ENCODE measurements at regions not wholly inside any gene's neighbourhood (a gene's known extent, or its start where the extent isn't known, plus 50 kb on each side); places are given as distances from the start of the nearest gene placed in this dataset.
"Not testable (repeated sequence)": the region's sequence is repeated elsewhere in the genome, so short reads cannot be mapped to it uniquely, and the experiment has no call there.

- no peak for DNase-seq (ENCODE audit: low read depth)
- no peak overlapping the region for H3K4me3 ChIP-seq (ENCODE audit: low read length)
Observed at GRCh38 chr3:22731901-22732300, 471.2 kb upstream of the UBE2E2 start.

GRCh38 chr3:22732641-22733040 lies 470.5 kb upstream of the UBE2E2 start:
- DNase-seq (ENCODE audit: low read depth), result no peak
- TF ChIP-seq CTCF (conservative IDR thresholded peaks at IDR 0.05; ENCODE audit: low read depth, low read length), result no peak
- no peak overlapping the region for H3K4me3 ChIP-seq (ENCODE audit: low read length)

More at GRCh38 chr3:22731901-22732300, 471.2 kb upstream of the UBE2E2 start:
- no peak for TF ChIP-seq CTCF (conservative IDR thresholded peaks at IDR 0.05; ENCODE audit: low read depth, low read length)

- no peak overlapping the region for H3K4me3 ChIP-seq (ENCODE audit: low read length)
- DNase-seq (ENCODE audit: low read depth), result no peak
- no peak for TF ChIP-seq CTCF (conservative IDR thresholded peaks at IDR 0.05; ENCODE audit: low read depth, low read length)
Observed at GRCh38 chr3:22734207-22734606, 468.9 kb upstream of the UBE2E2 start.

GRCh38 chr3:22734756-22735155 lies 468.4 kb upstream of the UBE2E2 start:
- H3K4me3 ChIP-seq (ENCODE audit: low read length), result no peak overlapping the region
- no peak for DNase-seq (ENCODE audit: low read depth)
- no peak for TF ChIP-seq CTCF (conservative IDR thresholded peaks at IDR 0.05; ENCODE audit: low read depth, low read length)

- DNase-seq (ENCODE audit: low read depth), result no peak
- H3K4me3 ChIP-seq (ENCODE audit: low read length), result no peak overlapping the region
- TF ChIP-seq CTCF (conservative IDR thresholded peaks at IDR 0.05; ENCODE audit: low read depth, low read length), result no peak
Observed at GRCh38 chr3:22735373-22735772, 467.8 kb upstream of the UBE2E2 start.

GRCh38 chr3:22743386-22743785 lies 459.7 kb upstream of the UBE2E2 start:
- not testable (repeated sequence) for H3K4me3 ChIP-seq (ENCODE audit: low read length); DNase-seq (ENCODE audit: low read depth)

- TF ChIP-seq CTCF (conservative IDR thresholded peaks at IDR 0.05; ENCODE audit: low read depth, low read length), result no peak
- no peak for DNase-seq (ENCODE audit: low read depth)
- no peak overlapping the region for H3K4me3 ChIP-seq (ENCODE audit: low read length)
Observed at GRCh38 chr3:22745321-22745720, 457.8 kb upstream of the UBE2E2 start.

- no peak for DNase-seq (ENCODE audit: low read depth)
- H3K4me3 ChIP-seq (ENCODE audit: low read length), result no peak overlapping the region
- no peak for TF ChIP-seq CTCF (conservative IDR thresholded peaks at IDR 0.05; ENCODE audit: low read depth, low read length)
Observed at GRCh38 chr3:22746221-22746620, 456.9 kb upstream of the UBE2E2 start.
